Fibroblast of skin of right biceps (primary cell): ENCODE measurements at regions not wholly inside any gene's neighbourhood (a gene's known extent, or its start where the extent isn't known, plus 50 kb on each side); places are given as distances from the start of the nearest gene placed in this dataset.

Experiments used
- DNase-seq: peaks from one replicate; pipeline ENCODE4 v3.0.0-alpha.2; 2013

DNA sequence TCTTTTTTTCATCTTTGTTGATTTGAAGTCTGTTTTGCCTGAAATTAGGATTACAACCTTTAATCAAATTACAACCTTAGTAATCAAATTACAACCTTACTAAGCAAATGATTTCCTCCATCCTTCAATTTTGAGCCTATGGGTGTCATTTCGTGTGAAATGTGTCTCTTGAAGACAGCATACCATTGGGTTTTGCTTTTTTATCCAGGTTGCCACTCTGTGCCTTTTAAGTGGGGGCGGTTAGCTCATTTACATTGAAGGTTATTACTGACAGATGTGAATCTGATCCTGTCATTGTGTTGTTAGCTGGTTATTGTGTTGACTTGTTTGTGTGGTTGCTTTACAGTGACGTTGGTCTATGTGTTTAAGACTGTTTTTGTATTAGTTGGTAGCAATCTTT, 74.8 kb upstream of the BCL9 start:
- DNase-seq = no peak

DNA sequence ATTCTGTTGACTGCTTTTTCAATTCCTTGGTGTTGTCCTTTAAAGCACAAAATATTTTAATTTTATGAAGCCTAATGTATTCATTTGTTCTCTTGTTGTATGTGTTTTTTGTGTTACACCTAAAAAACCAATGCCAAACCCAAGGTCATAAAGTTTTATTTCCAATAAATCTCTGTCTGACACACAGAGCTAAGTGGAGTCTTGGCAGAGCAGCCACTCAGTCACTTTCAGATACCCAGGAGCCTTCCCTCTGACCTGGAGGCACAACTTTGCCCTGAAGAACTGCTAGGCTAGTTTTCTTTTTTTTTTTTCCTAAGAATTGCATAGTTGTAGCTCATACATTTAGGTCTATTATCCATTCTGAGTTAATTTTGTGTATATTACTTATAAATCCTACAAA, 71.2 kb upstream of the BCL9 start:
- no peak for DNase-seq

DNA sequence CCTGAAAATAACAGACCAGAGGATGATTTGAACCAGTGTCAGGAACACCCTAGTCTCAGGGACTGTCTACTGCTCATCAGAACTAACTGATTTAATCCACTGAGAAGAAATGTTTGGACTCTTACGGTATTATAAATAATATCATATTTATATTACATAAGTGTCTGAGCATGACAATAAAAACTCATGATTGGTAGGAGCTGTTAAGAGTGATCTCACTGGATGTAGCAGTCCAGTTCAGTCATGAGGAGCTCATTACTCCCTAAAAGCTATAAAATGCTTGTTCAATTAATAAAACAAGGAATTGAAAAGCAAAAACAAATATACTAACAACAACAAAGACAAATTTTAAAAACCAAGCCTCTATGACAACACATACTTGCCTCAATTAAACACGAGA, 68.8 kb upstream of the BCL9 start:
- no peak for DNase-seq

DNA sequence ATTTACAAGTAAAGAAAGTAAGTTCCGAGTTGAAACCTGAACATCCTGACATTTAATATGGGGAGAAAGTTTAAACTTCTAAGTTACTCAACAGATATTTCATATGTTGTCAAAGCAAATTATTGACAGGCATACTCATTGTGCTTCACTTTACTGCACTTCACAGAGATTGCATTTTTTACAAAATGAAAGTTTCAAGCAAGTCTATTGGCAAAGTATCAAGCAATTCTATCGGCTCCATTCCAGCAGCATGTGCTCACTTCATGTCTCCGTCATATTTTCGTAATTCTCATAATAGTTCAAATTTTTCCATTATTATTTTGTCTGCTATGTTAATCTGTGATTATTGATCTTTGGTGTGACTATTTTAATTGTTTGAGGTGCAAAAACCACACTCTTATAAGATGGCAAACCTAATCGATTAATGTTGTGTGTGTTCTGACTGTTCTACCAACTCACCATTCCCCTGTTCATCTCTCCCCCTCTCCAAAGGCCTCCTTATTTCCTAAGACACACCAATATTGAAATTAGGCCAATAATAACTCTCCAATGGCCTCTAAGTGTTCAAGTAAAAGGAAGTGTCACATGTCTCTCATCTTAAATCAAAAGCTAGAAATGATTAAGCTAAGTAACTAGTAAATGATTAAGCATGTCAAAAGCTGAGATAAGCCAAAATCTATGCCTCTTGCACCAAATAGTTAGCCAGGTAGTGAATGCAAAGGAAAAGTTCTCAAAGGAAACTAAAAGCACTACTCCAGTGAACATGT, 68.2 kb upstream of the BCL9 start:
- DNase-seq = peak; percentile 6

DNA sequence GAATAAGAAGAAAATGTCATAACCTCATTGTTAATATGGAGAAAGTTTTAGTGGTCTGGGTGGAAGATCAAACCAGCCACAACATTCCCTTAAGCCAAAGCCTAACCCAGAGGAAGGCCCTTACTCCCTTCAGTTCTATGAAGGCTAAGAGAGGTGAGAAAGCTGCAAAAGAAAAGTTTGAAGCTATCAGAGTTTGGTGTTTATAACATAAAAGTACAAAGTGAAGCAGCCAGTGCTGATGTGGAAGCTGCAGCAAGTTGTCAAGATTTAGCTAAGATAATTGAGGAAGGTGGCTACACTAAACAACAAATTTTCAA, 67.6 kb upstream of the BCL9 start:
- DNase-seq = no peak

DNA sequence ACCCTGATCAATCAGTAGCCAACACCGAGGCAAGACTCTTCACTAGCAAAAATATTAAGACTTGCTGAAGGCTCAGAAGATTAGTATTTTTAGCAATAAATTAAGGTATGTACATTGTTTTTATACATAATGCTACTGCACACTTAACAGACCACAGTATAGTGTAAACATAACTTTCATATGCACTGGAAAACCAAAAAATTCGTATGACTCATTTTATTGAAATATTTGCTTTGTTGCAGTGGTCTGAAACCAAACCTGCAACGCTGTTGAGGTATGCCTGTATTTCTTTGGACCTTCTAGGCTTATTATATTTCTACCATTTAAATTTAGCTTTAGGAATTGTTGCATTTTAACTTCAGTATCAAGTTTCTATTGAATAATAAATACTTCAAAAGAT, 65.8 kb upstream of the BCL9 start:
- DNase-seq = no peak

DNA sequence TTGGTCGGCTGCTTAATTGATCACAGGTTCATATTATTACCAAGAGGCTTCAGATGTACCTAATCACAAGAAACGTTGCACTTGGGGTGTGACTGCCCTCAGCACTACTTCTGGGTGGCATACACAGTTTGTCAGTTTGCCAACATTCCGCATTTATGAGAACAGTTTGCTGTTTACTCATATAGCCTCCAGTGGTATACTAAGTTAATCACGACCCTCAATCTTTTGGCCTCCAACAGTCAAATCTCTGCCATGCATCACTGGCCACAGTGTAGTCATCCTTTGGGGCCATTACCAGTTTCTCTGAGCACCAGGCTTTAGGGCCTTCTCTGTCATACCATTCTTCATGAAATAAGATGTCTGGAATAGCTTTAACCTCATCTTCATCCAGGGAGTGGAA, 62.8 kb upstream of the BCL9 start:
- DNase-seq = no peak

DNA sequence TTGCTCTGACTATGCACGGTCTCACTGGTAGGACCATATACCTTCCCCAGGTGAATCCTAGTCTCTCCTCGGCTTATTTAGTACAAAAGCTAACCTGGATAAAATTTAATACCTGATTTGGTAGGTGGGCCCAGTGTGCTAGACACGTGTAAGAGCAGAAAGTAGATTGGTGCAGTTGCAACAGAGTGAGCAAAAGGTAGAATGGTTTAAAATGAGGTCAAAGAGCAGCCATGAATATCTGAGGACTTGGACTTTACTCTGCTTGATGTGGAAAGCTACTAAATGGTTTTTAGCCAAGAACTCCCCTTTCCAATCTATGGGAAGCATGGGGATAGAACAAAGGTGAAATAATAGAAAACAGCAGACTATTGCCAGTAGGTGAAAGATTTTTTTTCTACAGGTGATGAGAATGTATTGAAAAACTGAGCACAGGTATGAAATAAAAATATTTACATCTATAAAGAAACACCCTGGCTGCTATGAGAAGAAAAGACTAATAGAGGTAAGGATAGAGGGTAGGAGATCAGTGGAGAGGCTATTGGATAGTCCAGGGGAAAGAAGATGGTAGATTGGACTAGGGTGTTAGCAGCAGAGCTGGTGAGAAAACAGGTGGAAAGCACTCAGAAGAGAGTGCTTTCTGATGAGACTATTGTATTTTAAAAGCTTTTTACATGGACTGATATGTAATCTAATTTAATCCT, 61.3 kb upstream of the BCL9 start:
- no peak for DNase-seq

DNA sequence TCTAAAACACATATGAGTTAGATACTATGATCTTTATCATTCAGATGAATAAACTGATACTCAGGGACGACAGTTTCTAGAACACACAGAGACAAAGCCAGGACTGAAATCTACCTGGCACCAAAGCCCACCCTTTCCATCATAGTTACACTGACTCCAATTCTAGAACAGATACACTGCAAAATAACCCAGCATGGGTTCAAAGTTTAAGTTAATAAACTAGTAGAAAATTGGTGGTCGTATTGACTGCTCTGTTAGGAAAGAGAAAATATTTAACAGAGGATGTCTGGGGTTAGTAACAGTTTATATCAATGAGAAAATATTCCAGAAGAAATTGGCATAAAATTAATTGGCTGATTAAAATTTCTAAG, 60.8 kb upstream of the BCL9 start:
- DNase-seq = no peak

DNA sequence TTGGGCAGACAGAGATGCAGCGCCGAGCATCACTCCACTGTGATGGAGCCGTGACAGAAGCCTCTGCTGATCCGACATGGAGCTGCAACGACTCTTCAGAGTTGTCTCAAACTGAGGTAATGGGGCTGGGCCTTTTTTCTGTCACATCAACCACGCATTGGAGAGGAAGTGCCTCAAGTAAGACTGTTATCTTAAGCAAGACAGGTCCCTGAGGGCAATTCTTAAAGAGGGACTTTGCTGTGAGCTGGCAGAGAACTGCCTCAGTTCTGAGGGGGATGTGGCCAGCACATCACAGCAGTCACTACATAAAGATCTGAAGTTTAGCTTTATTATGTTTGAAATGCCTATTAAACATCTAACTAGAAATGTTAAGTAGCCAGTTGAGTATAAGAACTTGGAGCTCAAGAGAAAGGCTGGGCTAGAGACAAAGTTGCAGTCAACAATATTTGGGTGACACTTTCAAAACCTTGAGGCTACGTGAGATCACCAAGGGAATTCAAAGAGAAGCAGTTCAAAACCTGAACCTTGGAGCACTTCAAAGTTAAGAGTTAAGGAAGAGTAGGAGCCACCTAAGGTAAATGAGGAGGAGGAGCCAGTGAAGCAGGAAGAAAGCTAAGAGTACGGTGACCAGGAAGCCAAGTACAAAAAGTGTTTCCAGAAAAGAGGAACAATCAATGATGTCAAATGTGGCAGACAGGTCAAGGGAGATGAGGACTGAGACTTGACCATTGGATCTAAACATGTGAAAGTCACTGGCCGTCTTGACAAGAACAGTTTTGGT, 54.2 kb upstream of the BCL9 start:
- DNase-seq = no peak

DNA sequence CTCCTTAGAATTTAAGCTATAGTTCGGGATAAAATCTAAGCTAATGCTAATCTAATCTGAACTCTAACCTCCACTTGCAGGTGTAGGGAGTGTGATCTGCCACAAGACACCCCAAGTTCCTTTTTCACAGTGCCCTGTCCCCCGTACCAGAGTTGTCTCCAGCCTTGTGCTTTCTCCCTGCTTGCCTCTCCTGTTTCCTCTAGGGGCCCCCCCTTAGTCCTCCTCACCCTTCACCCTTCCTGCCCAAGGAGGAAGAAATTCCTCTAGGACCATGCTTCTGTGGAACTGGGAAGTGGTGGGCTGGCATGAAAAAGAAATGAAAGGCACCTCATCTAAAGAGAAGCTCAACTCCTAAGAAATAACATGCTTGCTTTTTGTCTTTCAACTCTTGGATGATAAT, 50.2 kb upstream of the BCL9 start:
- no peak for DNase-seq
